ENCODE measurements at regions not wholly inside any gene's neighbourhood (a gene's known extent, or its start where the extent isn't known, plus 50 kb on each side); places are given as distances from the start of the nearest gene placed in this dataset.

DNA sequence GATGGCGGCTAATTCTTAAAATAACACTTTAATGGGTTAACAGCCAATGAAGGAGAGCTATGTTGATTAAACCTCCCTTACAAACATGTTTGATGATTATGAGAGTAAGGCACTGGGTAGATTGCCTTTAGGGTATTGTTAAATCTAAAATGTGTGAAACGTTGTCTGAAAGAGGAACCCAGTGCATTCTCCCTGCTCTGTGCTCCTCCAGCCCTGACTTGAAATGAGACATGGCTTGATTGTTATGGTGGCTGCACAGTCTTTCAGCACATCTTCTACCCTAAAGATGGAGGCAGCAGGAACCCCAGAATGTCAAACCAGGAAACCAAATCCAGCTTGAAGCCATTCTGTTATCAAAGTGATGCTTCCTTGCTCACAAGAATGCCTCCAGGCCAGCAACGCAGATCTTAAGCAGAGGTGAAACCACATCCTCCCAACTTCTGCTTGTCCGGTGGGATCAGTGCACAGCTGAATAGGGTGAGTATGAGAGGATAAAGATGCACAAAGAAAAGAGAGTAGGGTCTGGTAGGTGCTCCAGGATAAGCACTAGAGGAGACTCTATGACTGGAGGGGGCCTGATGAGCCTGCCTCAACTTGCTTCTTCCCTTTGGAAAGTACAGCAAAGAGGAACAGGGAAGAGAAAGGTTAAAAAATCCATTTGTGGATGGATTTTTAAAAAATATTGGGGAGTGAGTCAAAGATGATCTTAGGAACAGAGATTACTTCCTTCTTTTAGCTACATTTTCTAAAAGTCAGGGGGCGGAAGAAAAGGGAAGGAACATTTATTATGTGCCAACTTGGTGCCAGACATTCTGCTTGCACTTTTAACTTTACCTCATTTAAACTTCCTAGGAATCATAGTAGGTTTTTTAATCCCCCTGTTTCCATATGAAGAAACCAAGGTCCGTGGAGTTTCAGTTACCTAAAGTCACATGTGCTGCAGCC lies 523.0 kb downstream of the TXNL1 start:
- Mint-ChIP-seq H3K4me1 (peaks cover 14% of the 10 kb centered on the region), H3K27me3 (ENCODE audit: insufficient read depth, low read depth) (peaks cover 2% of the 10 kb centered on the region), H3K9me3 (no peaks in the 10 kb centered on the region), H3K36me3 (no peaks in the 10 kb centered on the region), H3K4me3 (no peak overlapping the region), H3K27ac (no peak overlapping the region)
- Histone ChIP-seq H3K27me3 (no peaks in the 10 kb centered on the region), H3K36me3 (no peaks in the 10 kb centered on the region), H3K9ac (no peak overlapping the region), H3K9me3 (ENCODE audit: low read depth) (no peaks in the 10 kb centered on the region), H3K4me2 (no peak overlapping the region), H2AFZ (replicated peaks) (no peak overlapping the region), H3K79me2 (ENCODE audit: low read depth) (no peaks in the 10 kb centered on the region), H4K20me1 (ENCODE audit: low read depth) (no peaks in the 10 kb centered on the region), H3K4me1 (no peaks in the 10 kb centered on the region), H3K4me3 (no peak overlapping the region), H3K27ac (no peak overlapping the region), H3F3A (ENCODE audit: low read depth) (no peaks in the 10 kb centered on the region)
- DNase-seq (ENCODE audit: low spot score): no peak
- TF ChIP-seq EZH2 (IDR thresholded peaks at IDR 0.05): no peak
- TF ChIP-seq EZH2phosphoT487 (IDR thresholded peaks at IDR 0.05): no peak
- TF ChIP-seq, protein P1, sequence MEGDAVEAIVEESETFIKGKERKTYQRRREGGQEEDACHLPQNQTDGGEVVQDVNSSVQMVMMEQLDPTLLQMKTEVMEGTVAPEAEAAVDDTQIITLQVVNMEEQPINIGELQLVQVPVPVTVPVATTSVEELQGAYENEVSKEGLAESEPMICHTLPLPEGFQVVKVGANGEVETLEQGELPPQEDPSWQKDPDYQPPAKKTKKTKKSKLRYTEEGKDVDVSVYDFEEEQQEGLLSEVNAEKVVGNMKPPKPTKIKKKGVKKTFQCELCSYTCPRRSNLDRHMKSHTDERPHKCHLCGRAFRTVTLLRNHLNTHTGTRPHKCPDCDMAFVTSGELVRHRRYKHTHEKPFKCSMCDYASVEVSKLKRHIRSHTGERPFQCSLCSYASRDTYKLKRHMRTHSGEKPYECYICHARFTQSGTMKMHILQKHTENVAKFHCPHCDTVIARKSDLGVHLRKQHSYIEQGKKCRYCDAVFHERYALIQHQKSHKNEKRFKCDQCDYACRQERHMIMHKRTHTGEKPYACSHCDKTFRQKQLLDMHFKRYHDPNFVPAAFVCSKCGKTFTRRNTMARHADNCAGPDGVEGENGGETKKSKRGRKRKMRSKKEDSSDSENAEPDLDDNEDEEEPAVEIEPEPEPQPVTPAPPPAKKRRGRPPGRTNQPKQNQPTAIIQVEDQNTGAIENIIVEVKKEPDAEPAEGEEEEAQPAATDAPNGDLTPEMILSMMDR (IDR thresholded peaks at IDR 0.05): no peak

- Histone ChIP-seq H3K9me3 (ENCODE audit: low read depth) (no peaks in the 10 kb centered on the region), H2AFZ (replicated peaks) (no peak overlapping the region), H3K79me2 (ENCODE audit: low read depth) (no peaks in the 10 kb centered on the region), H3K4me1 (no peaks in the 10 kb centered on the region), H3F3A (ENCODE audit: low read depth) (no peaks in the 10 kb centered on the region), H3K4me2 (no peak overlapping the region), H4K20me1 (ENCODE audit: low read depth) (no peaks in the 10 kb centered on the region), H3K4me3 (no peak overlapping the region), H3K27ac (no peak overlapping the region), H3K27me3 (no peaks in the 10 kb centered on the region), H3K9ac (no peak overlapping the region), H3K36me3 (no peaks in the 10 kb centered on the region)
- H3K27me3 Mint-ChIP-seq (ENCODE audit: insufficient read depth, low read depth): no peaks in the 10 kb centered on the region
- no peaks in the 10 kb centered on the region for H3K9me3 Mint-ChIP-seq
- no peak for DNase-seq (ENCODE audit: low spot score)
- no peak overlapping the region for H3K4me3 Mint-ChIP-seq
- H3K36me3 Mint-ChIP-seq: no peaks in the 10 kb centered on the region
- peaks cover 8% of the 10 kb centered on the region for H3K4me1 Mint-ChIP-seq
- no peak overlapping the region for H3K27ac Mint-ChIP-seq
- TF ChIP-seq EZH2phosphoT487 (IDR thresholded peaks at IDR 0.05) (no peak), EZH2 (IDR thresholded peaks at IDR 0.05) (no peak)
- TF ChIP-seq, protein P1 (IDR thresholded peaks at IDR 0.05): no peak
Observed at GRCh38 chr18:56112984-56113383, 525.0 kb upstream of the TCF4 start.

DNA sequence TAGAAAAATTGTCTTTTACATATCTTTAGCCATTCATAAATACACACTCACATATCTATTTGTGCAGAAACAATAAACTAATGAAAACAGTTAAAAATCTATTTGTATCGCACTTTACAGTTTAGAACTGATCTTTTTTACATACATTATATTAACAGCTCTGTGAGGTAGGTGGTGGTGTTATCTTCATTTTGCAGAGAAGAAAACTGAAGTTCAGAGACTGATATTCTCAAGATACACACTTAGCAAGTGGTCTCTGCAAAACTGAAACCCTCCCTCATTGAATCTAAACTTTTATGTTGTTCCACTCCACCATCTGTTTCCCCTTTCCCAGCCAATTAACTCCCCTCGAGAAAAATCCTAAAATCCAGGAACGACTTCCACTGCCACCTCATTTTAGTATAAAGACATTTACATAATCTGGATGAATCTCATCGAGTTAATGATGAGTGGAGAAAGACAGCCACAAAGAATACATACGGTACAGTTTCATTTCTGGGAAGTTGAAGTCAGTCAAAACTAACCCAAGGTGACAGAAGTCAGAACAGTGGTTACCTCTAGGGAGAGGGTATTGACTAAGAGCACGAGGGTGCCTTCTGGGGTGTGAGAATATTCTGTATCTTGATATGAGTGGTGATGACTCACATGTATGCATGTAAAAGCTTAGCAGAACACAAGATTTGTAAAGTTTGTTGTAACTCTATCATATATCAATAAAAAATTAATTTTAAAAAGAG lies 524.2 kb upstream of the TCF4 start:
- TF ChIP-seq EZH2phosphoT487 (IDR thresholded peaks at IDR 0.05) (no peak), EZH2 (IDR thresholded peaks at IDR 0.05) (no peak)
- TF ChIP-seq, protein P1 (IDR thresholded peaks at IDR 0.05): no peak
- H3K9ac ChIP-seq: no peak overlapping the region
- no peak overlapping the region for H3K4me3 ChIP-seq
- peaks cover 11% of the 10 kb centered on the region for H3K4me1 Mint-ChIP-seq
- no peaks in the 10 kb centered on the region for H3K9me3 ChIP-seq (ENCODE audit: low read depth)
- H3K27me3 Mint-ChIP-seq (ENCODE audit: insufficient read depth, low read depth): no peaks in the 10 kb centered on the region
- no peaks in the 10 kb centered on the region for H3K4me1 ChIP-seq
- H4K20me1 ChIP-seq (ENCODE audit: low read depth): no peaks in the 10 kb centered on the region
- H3K36me3 ChIP-seq: no peaks in the 10 kb centered on the region
- H3K27ac Mint-ChIP-seq: no peak overlapping the region
- no peaks in the 10 kb centered on the region for H3K9me3 Mint-ChIP-seq
- H3F3A ChIP-seq (ENCODE audit: low read depth): no peaks in the 10 kb centered on the region
- H3K27me3 ChIP-seq: no peaks in the 10 kb centered on the region
- H3K79me2 ChIP-seq (ENCODE audit: low read depth): no peaks in the 10 kb centered on the region
- DNase-seq (ENCODE audit: low spot score): no peak
- H3K4me3 Mint-ChIP-seq: no peak overlapping the region
- no peaks in the 10 kb centered on the region for H3K36me3 Mint-ChIP-seq
- no peak overlapping the region for H3K27ac ChIP-seq
- H2AFZ ChIP-seq (replicated peaks): no peak overlapping the region
- H3K4me2 ChIP-seq: no peak overlapping the region
